Caco-2 (cell line): ENCODE measurements at regions not wholly inside any gene's neighbourhood (a gene's known extent, or its start where the extent isn't known, plus 50 kb on each side); places are given as distances from the start of the nearest gene placed in this dataset.

Experiments used
- BruUV-seq: library from RNA; stranded (reverse); fragments of 400-500 nt; replicated peaks from 2 replicates; lab custom pipeline; 2021; lab: Mats Ljungman, UMichigan
- CTCF ChIA-PET: fragments of 300-600 bp; sonication (Branson Sonifier 250); formaldehyde crosslinking; loops from one replicate; lab custom pipeline; 2022; ENCODE audit warnings: antibody characterized with exemption; lab: Charles Lee
- POLR2A ChIA-PET: fragments of 300-600 bp; sonication (Branson Sonifier 250); formaldehyde crosslinking; loops from one replicate; lab custom pipeline; 2022; ENCODE audit warnings: antibody characterized with exemption; lab: Charles Lee
- DNase-seq, 2 experiments: peaks; one replicate each; pipeline versions ENCODE4 v3.0.0 to v3.0.0-alpha.2; 2020 to 2022
- H3K27me3 ChIP-seq: replicated peaks from 2 replicates; pipeline ENCODE4 v1.6.0; 2011; ENCODE audit warnings: low read length; ENCODE audit not compliant: control insufficient read depth, insufficient read depth
- H3K36me3 ChIP-seq: 2 replicates; pipeline ENCODE4 v1.5.1; 2011; ENCODE audit warnings: low read length; ENCODE audit not compliant: control insufficient read depth, insufficient read depth
- H3K4me1 ChIP-seq: fragments of 250-450 bp; sonication (Bioruptor Pico); 2 replicates; pipeline ENCODE4 v1.5.1; 2020; ENCODE audit warnings: mild to moderate bottlenecking
- H3K4me3 ChIP-seq: 2 replicates; pipeline ENCODE4 v1.5.1; 2011; ENCODE audit warnings: low read depth, mild to moderate bottlenecking, control low read depth, low read length
- H3K9me3 ChIP-seq: fragments of 250-450 bp; sonication (Bioruptor Pico); 2 replicates; pipeline ENCODE4 v1.5.1; 2020; ENCODE audit warnings: mild to moderate bottlenecking, moderate library complexity
- H3K27ac Mint-ChIP-seq: one replicate; pipeline ENCODE4 v1.8.0; 2022; ENCODE audit warnings: mixed read lengths; ENCODE audit not compliant: unreplicated experiment
- H3K27me3 Mint-ChIP-seq: one replicate; pipeline ENCODE4 v1.8.0; 2022; ENCODE audit warnings: mixed read lengths; ENCODE audit not compliant: insufficient read depth, unreplicated experiment
- H3K36me3 Mint-ChIP-seq: one replicate; pipeline ENCODE4 v1.8.0; 2022; ENCODE audit warnings: mild to moderate bottlenecking, mixed read lengths; ENCODE audit not compliant: insufficient read depth, unreplicated experiment
- H3K4me1 Mint-ChIP-seq: one replicate; pipeline ENCODE4 v1.8.0; 2022; ENCODE audit warnings: low read depth, mixed read lengths; ENCODE audit not compliant: unreplicated experiment
- H3K4me3 Mint-ChIP-seq: one replicate; pipeline ENCODE4 v1.8.0; 2022; ENCODE audit warnings: mild to moderate bottlenecking, moderate library complexity, mixed read lengths; ENCODE audit not compliant: unreplicated experiment
- H3K9me3 Mint-ChIP-seq: one replicate; pipeline ENCODE4 v1.8.0; 2022; ENCODE audit warnings: mixed read lengths; ENCODE audit not compliant: unreplicated experiment
- intact Hi-C: fragments of 100-400 bp; cut with micrococcal nuclease; formaldehyde crosslinking; loops from one replicate; pipeline ENCODE4 v1.10.0; 2022; ENCODE audit not compliant: unreplicated experiment
- TF ChIP-seq, protein P1 (sequence below), 2 experiments: fragments of 200-600 bp in 1 of 2; IDR thresholded peaks; 1 replicate in 1 of 2; 2 replicates in 1 of 2; pipeline versions ENCODE4 v1.5.1 to v1.8.0; 2011 to 2022; ENCODE audit warnings: antibody characterized with exemption in 1 of 2, control low read depth in 1 of 2, inconsistent platforms in 1 of 2, low read depth in 1 of 2, low read length in 1 of 2, mild to moderate bottlenecking in 1 of 2, moderate library complexity in 1 of 2; ENCODE audit not compliant: insufficient read depth in 1 of 2, severe bottlenecking in 1 of 2, unreplicated experiment in 1 of 2

DNA sequence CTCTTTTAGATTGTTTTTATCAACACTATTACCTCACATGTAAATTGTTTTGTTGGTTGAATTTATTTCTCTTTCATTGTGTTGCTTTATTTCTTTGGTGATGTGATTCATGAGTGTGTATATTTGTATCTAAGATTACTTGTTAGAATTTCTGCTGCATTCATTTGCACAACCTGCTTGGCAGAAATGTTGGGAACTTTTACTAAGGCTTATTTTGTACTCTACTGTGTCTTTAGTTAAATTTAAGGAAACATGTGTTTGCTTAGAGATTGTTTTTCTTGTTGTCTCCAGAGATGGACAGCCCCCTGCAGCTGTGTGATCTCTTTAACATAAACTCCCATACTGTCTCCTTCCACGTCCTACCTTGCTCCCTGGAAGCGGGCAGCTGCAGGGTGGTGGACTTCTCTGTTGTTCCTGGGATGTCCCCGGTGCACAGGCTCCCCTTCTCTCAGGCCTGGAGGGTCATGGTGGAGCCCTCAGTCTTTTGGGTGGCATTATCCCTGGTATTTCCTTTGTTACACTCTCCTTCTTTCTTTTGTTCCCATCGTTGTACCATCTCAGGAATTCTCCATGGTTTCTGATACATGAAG is 212.0 kb upstream of the SPRY2 start:
- TF ChIP-seq, protein P1, sequence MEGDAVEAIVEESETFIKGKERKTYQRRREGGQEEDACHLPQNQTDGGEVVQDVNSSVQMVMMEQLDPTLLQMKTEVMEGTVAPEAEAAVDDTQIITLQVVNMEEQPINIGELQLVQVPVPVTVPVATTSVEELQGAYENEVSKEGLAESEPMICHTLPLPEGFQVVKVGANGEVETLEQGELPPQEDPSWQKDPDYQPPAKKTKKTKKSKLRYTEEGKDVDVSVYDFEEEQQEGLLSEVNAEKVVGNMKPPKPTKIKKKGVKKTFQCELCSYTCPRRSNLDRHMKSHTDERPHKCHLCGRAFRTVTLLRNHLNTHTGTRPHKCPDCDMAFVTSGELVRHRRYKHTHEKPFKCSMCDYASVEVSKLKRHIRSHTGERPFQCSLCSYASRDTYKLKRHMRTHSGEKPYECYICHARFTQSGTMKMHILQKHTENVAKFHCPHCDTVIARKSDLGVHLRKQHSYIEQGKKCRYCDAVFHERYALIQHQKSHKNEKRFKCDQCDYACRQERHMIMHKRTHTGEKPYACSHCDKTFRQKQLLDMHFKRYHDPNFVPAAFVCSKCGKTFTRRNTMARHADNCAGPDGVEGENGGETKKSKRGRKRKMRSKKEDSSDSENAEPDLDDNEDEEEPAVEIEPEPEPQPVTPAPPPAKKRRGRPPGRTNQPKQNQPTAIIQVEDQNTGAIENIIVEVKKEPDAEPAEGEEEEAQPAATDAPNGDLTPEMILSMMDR (IDR thresholded peaks at IDR 0.05; ENCODE audit: insufficient read depth in 1 of 2, low read depth in 1 of 2, low read length in 1 of 2, severe bottlenecking in 1 of 2, unreplicated experiment in 1 of 2), result no peak
- Histone ChIP-seq H3K9me3 (no peaks in the 10 kb centered on the region), H3K4me1 (no peaks in the 10 kb centered on the region), H3K36me3 (no peaks in the 10 kb centered on the region), H3K4me3 (no peak overlapping the region), H3K27me3 (no peaks in the 10 kb centered on the region)
- Mint-ChIP-seq H3K4me1 (no peaks in the 10 kb centered on the region), H3K27ac (no peak overlapping the region), H3K9me3 (no peaks in the 10 kb centered on the region), H3K36me3 (no peaks in the 10 kb centered on the region), H3K4me3 (no peak overlapping the region), H3K27me3 (peaks cover 2% of the 10 kb centered on the region)
- CTCF ChIA-PET, result no interaction called here
- POLR2A ChIA-PET, result no interaction called here
- intact Hi-C loops, result no loop called here
- no TSS peak for BruUV-seq
- DNase-seq, result no peak

DNA sequence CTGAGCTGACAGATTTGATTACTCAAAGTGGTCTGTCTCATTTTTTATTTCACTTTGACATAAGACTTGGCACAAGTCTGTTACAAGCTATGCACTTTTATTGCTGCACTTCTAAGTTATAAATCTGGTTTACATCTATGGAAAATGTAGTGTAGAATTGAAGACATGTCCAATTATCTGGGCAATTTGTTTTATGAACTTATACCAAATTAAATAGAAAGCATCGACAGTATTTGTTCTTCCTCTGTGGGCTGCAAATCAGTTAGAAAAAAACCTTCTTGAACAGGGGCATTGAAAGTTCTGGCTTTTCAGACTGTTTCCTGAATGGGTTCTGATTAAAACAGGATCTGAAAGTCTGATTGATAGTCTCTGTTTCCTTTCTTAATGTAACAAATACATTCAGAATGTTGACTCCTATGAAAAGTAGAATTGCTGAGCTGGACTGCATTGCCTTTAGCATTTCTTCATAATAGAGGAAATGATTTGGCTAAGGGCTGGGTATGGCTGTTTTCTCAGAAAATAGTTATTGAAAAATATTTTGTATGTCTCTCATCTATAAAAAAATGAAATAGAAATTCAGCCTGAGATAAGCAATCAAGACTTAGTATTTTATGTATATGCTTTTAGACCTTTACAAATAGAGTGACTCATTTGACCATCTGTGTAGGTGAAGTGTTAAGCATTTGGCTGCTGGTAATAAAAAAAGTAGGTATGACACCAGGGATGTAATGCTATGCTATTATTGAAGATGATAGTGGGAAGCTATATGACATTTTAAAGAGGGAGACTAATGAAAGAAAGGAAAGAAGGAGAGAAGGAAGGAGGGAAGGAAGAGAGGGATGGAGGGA is 210.9 kb upstream of the SPRY2 start:
- intact Hi-C loops, result no loop called here

DNA sequence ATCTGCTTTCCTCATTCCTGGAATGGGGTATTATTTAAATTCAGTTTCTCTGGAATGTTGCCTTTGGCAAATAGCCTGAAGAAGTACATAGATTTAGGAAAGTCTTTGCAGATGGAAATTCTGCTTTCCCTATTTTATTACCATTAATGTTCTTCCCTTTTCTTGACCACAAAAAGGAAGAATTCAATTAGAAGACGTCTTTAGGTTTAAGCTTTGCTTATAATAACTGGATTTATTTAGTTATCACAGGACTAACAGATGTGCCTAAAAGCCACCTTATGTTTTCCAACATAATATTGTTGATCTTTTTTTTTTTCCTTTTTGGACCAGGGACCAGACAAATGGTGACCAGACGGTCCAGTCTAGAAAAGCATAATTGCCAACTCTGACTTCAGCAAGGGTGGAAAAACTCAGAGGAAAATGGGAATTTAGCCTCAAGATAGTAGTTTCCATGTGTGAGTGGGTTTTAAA is 210.1 kb upstream of the SPRY2 start:
- Histone ChIP-seq H3K4me3 (no peak overlapping the region), H3K9me3 (no peaks in the 10 kb centered on the region), H3K27me3 (no peaks in the 10 kb centered on the region), H3K4me1 (no peaks in the 10 kb centered on the region), H3K36me3 (no peaks in the 10 kb centered on the region)
- Mint-ChIP-seq H3K4me1 (no peaks in the 10 kb centered on the region), H3K36me3 (no peaks in the 10 kb centered on the region), H3K27me3 (peaks cover 2% of the 10 kb centered on the region), H3K9me3 (no peaks in the 10 kb centered on the region), H3K4me3 (no peak overlapping the region), H3K27ac (no peak overlapping the region)
- CTCF ChIA-PET, result no interaction called here
- BruUV-seq, result no TSS peak
- POLR2A ChIA-PET, result no interaction called here
- intact Hi-C loops, result no loop called here
- no peak for DNase-seq
- TF ChIP-seq, protein P1 (IDR thresholded peaks at IDR 0.05; ENCODE audit: insufficient read depth in 1 of 2, low read depth in 1 of 2, low read length in 1 of 2, severe bottlenecking in 1 of 2, unreplicated experiment in 1 of 2), result no peak

More for the DNA sequence above, 210.9 kb upstream of the SPRY2 start:
- Mint-ChIP-seq H3K27me3 (peaks cover 2% of the 10 kb centered on the region), H3K9me3 (no peaks in the 10 kb centered on the region), H3K36me3 (no peaks in the 10 kb centered on the region), H3K27ac (no peak overlapping the region), H3K4me3 (no peak overlapping the region), H3K4me1 (no peaks in the 10 kb centered on the region)
- DNase-seq, result no peak
- TF ChIP-seq, protein P1 (IDR thresholded peaks at IDR 0.05; ENCODE audit: insufficient read depth in 1 of 2, low read depth in 1 of 2, low read length in 1 of 2, severe bottlenecking in 1 of 2, unreplicated experiment in 1 of 2), result no peak
- POLR2A ChIA-PET, result no interaction called here
- Histone ChIP-seq H3K27me3 (no peaks in the 10 kb centered on the region), H3K9me3 (no peaks in the 10 kb centered on the region), H3K36me3 (no peaks in the 10 kb centered on the region), H3K4me1 (no peaks in the 10 kb centered on the region), H3K4me3 (no peak overlapping the region)
- BruUV-seq, result no TSS peak
- CTCF ChIA-PET, result no interaction called here
